H1 (cell line): ENCODE measurements at regions not wholly inside any gene's neighbourhood (a gene's known extent, or its start where the extent isn't known, plus 50 kb on each side); places are given as distances from the start of the nearest gene placed in this dataset.

Experiments
- CHD7 ChIP-seq: fragments of 300-600 bp; sonication (generic); IDR thresholded peaks from 2 replicates; pipeline ENCODE4 v1.7.1; 2012; ENCODE audit warnings: low read length, moderate library complexity, mild to moderate bottlenecking, inconsistent platforms; ENCODE audit not compliant: insufficient replicate concordance
- MAFK ChIP-seq: IDR thresholded peaks from 2 replicates; pipeline ENCODE4 v1.6.1; 2012; ENCODE audit warnings: low read depth, mild to moderate bottlenecking, improper control_type of control experiment, low read length
- TBP ChIP-seq: IDR thresholded peaks from 2 replicates; pipeline ENCODE4 v1.6.1; 2011; ENCODE audit warnings: low read depth, low read length, improper control_type of control experiment

- no peak for TF ChIP-seq CHD7
- TF ChIP-seq TBP: no peak
- TF ChIP-seq MAFK: no peak
Measured at GRCh38 chr7:91512958-91513357, 248.7 kb downstream of the FZD1 start (continued).
